WTC11 (cell line): ENCODE measurements at regions not wholly inside any gene's neighbourhood (a gene's known extent, or its start where the extent isn't known, plus 50 kb on each side); places are given as distances from the start of the nearest gene placed in this dataset.

ENCODE experiments used
- ATAC-seq: fragments of 200-7000 bp; cut with Tn5 transposase; 2 replicates; pipeline ENCODE4 v1.10.0; 2021; ENCODE audit warnings: mild to moderate bottlenecking, moderate library complexity
- CTCF ChIA-PET: fragments of 300-600 bp; sonication (Branson Sonifier 250); formaldehyde crosslinking; loops from one replicate; lab custom pipeline; 2021; ENCODE audit warnings: antibody characterized with exemption; lab: Charles Lee
- POLR2A ChIA-PET: fragments of 350-600 bp; sonication (Branson Sonifier 250); formaldehyde crosslinking; loops from one replicate; lab custom pipeline; 2021; ENCODE audit warnings: antibody characterized with exemption; lab: Charles Lee
- DNase-seq: peaks from one replicate; pipeline ENCODE4 v3.0.0; 2021; ENCODE audit warnings: low spot score
- H3K27ac Mint-ChIP-seq: 2 replicates; pipeline ENCODE4 v1.8.0; 2021; ENCODE audit warnings: mixed read lengths
- H3K27me3 Mint-ChIP-seq: 2 replicates; pipeline ENCODE4 v1.8.0; 2021; ENCODE audit warnings: low read depth, mild to moderate bottlenecking, moderate library complexity, mixed read lengths
- H3K36me3 Mint-ChIP-seq: 2 replicates; pipeline ENCODE4 v1.8.0; 2021; ENCODE audit warnings: mixed read lengths
- H3K4me1 Mint-ChIP-seq: 2 replicates; pipeline ENCODE4 v1.8.0; 2022; ENCODE audit warnings: mixed read lengths
- H3K4me3 Mint-ChIP-seq: 2 replicates; pipeline ENCODE4 v1.8.0; 2021; ENCODE audit warnings: mild to moderate bottlenecking, moderate library complexity, mixed read lengths
- H3K9me3 Mint-ChIP-seq: 2 replicates; pipeline ENCODE4 v1.8.0; 2021; ENCODE audit warnings: mixed read lengths
- AR ChIP-seq: fragments of 250-450 bp; sonication (Bioruptor Pico); IDR thresholded peaks from 2 replicates; pipeline ENCODE4 v1.9.0; 2021; ENCODE audit warnings: mild to moderate bottlenecking
- CBFB ChIP-seq: sonication (generic); formaldehyde crosslinking; IDR thresholded peaks from 2 replicates; pipeline ENCODE4 v1.8.1; 2022; ENCODE audit warnings: mild to moderate bottlenecking, low read depth, missing genetic modification reagents
- CREB1 ChIP-seq: sonication (generic); formaldehyde crosslinking; IDR thresholded peaks from 2 replicates; pipeline ENCODE4 v1.8.0; 2023; ENCODE audit warnings: mild to moderate bottlenecking, missing genetic modification reagents
- CREM ChIP-seq: sonication (generic); formaldehyde crosslinking; IDR thresholded peaks from 2 replicates; pipeline ENCODE4 v1.8.1; 2022; ENCODE audit warnings: mild to moderate bottlenecking, missing genetic modification reagents, moderate library complexity
- E2F4 ChIP-seq: sonication (generic); formaldehyde crosslinking; IDR thresholded peaks from 2 replicates; pipeline ENCODE4 v1.8.1; 2022; ENCODE audit warnings: low read depth, mild to moderate bottlenecking, moderate library complexity, missing genetic modification reagents, borderline replicate concordance
- FOXJ3 ChIP-seq: sonication (generic); formaldehyde crosslinking; IDR thresholded peaks from 2 replicates; pipeline ENCODE4 v1.9.0; 2021; ENCODE audit warnings: missing genetic modification reagents, mild to moderate bottlenecking, borderline replicate concordance
- GABPB1 ChIP-seq: sonication (generic); formaldehyde crosslinking; IDR thresholded peaks from 2 replicates; pipeline ENCODE4 v1.8.1; 2023; ENCODE audit warnings: mild to moderate bottlenecking, missing genetic modification reagents
- GRHL2 ChIP-seq: fragments of 250-450 bp; sonication (Bioruptor Pico); IDR thresholded peaks from 2 replicates; pipeline ENCODE4 v1.8.0; 2022; ENCODE audit warnings: mild to moderate bottlenecking, moderate library complexity; ENCODE audit not compliant: insufficient replicate concordance, severe bottlenecking
- GTF2I ChIP-seq: fragments of 250-450 bp; sonication (Bioruptor Pico); conservative IDR thresholded peaks from 2 replicates; pipeline ENCODE4 v1.4.0; 2021; ENCODE audit warnings: mild to moderate bottlenecking
- KAT7 ChIP-seq: sonication (generic); formaldehyde crosslinking; IDR thresholded peaks from 2 replicates; pipeline ENCODE4 v1.8.1; 2023; ENCODE audit warnings: missing genetic modification reagents, mild to moderate bottlenecking, borderline replicate concordance
- MAX ChIP-seq: sonication (generic); formaldehyde crosslinking; IDR thresholded peaks from 2 replicates; pipeline ENCODE4 v1.8.0; 2022; ENCODE audit warnings: mild to moderate bottlenecking, missing genetic modification reagents
- MLX ChIP-seq: sonication (generic); formaldehyde crosslinking; IDR thresholded peaks from 2 replicates; pipeline ENCODE4 v1.8.1; 2023; ENCODE audit warnings: mild to moderate bottlenecking, missing genetic modification reagents, moderate library complexity
- SOX15 ChIP-seq: fragments of 250-450 bp; sonication (Bioruptor Pico); IDR thresholded peaks from 2 replicates; pipeline ENCODE4 v1.9.0; 2021; ENCODE audit warnings: mild to moderate bottlenecking
- TP53 ChIP-seq: sonication (generic); formaldehyde crosslinking; IDR thresholded peaks from 2 replicates; pipeline ENCODE4 v1.8.1; 2023; ENCODE audit warnings: mild to moderate bottlenecking, missing genetic modification reagents
- ZNF219 ChIP-seq: sonication (generic); formaldehyde crosslinking; IDR thresholded peaks from 2 replicates; pipeline ENCODE4 v1.8.0; 2023; ENCODE audit warnings: missing genetic modification reagents, mild to moderate bottlenecking, borderline replicate concordance
- ZNF263 ChIP-seq: sonication (generic); formaldehyde crosslinking; IDR thresholded peaks from 2 replicates; pipeline ENCODE4 v1.8.1; 2022; ENCODE audit warnings: low read depth, mild to moderate bottlenecking, moderate library complexity, missing genetic modification reagents
- ZNF396 ChIP-seq: fragments of 250-450 bp; sonication (Bioruptor Pico); IDR thresholded peaks from 2 replicates; pipeline ENCODE4 v1.8.0; 2021; ENCODE audit warnings: mild to moderate bottlenecking, moderate library complexity, borderline replicate concordance
- TF ChIP-seq, protein P1 (sequence below): sonication (generic); formaldehyde crosslinking; IDR thresholded peaks from 2 replicates; pipeline ENCODE4 v1.8.0; 2022; ENCODE audit warnings: mild to moderate bottlenecking, missing genetic modification reagents
- TF ChIP-seq, protein P2 (sequence below): fragments of 250-450 bp; sonication (Bioruptor Pico); conservative IDR thresholded peaks from 2 replicates; pipeline ENCODE4 v1.9.0; 2021; ENCODE audit warnings: mild to moderate bottlenecking

GRCh38 chr16:61379311-61379710 is 656.9 kb downstream of the CDH8 start (continued):
- TF ChIP-seq AR (CRISPR knock-in tag) (no peak), GTF2I (CRISPR knock-in tag) (no peak)

GRCh38 chr16:61374071-61374470 is 662.2 kb downstream of the CDH8 start:
- H3K4me3 Mint-ChIP-seq, result no peak overlapping the region
- H3K4me1 Mint-ChIP-seq, result no peaks in the 10 kb centered on the region
- no peaks in the 10 kb centered on the region for H3K36me3 Mint-ChIP-seq
- no peak overlapping the region for H3K27ac Mint-ChIP-seq
- DNase-seq (no peak), ATAC-seq (no peak)
- peaks cover 7% of the 10 kb centered on the region; the same call in 1 of the 2 replicates for H3K9me3 Mint-ChIP-seq
- CTCF ChIA-PET, result no interaction called here
- no peaks in the 10 kb centered on the region for H3K27me3 Mint-ChIP-seq
- POLR2A ChIA-PET, result no interaction called here
- no peak for TF ChIP-seq E2F4 (CRISPR knock-in tag)
- no peak for TF ChIP-seq ZNF219 (CRISPR knock-in tag)
- TF ChIP-seq FOXJ3 (CRISPR knock-in tag), result no peak

GRCh38 chr16:61371881-61372280 is 664.4 kb downstream of the CDH8 start:
- ChIA-PET CTCF (no interaction called here), POLR2A (interaction anchor here (0.7 kb wide), 1 partner anchor 747 kb away, joined by 5 read pairs; no protein-coding TSS in a partner anchor)
- ATAC-seq (no peak), DNase-seq (no peak)
- Mint-ChIP-seq H3K4me3 (no peak overlapping the region), H3K36me3 (no peaks in the 10 kb centered on the region), H3K27ac (no peak overlapping the region), H3K4me1 (no peaks in the 10 kb centered on the region), H3K27me3 (no peaks in the 10 kb centered on the region), H3K9me3 (peaks cover 7% of the 10 kb centered on the region; the same call in 1 of the 2 replicates)
- TF ChIP-seq ZNF396, result no peak
- no peak for TF ChIP-seq MAX (CRISPR knock-in tag)
- TF ChIP-seq CREB1 (CRISPR knock-in tag), result no peak

GRCh38 chr16:61371388-61371787 is 664.9 kb downstream of the CDH8 start:
- Mint-ChIP-seq H3K27me3 (no peaks in the 10 kb centered on the region), H3K36me3 (no peaks in the 10 kb centered on the region), H3K4me1 (peaks cover 3% of the 10 kb centered on the region), H3K27ac (no peak overlapping the region), H3K9me3 (peaks cover 7% of the 10 kb centered on the region; the same call in 1 of the 2 replicates), H3K4me3 (no peak overlapping the region)
- ATAC-seq (no peak), DNase-seq (no peak)
- ChIA-PET POLR2A (interaction anchor here (0.7 kb wide), 1 partner anchor 748 kb away, joined by 5 read pairs; no protein-coding TSS in a partner anchor), CTCF (no interaction called here)
- TF ChIP-seq CBFB (CRISPR knock-in tag) (no peak), CREM (CRISPR knock-in tag) (no peak), KAT7 (no peak), SOX15 (CRISPR knock-in tag) (no peak), GABPB1 (no peak), ZNF263 (no peak), GRHL2 (no peak), TP53 (CRISPR knock-in tag) (no peak), MLX (CRISPR knock-in tag) (no peak)
- TF ChIP-seq, protein P1, sequence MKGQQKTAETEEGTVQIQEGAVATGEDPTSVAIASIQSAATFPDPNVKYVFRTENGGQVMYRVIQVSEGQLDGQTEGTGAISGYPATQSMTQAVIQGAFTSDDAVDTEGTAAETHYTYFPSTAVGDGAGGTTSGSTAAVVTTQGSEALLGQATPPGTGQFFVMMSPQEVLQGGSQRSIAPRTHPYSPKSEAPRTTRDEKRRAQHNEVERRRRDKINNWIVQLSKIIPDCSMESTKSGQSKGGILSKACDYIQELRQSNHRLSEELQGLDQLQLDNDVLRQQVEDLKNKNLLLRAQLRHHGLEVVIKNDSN (CRISPR knock-in tag), result no peak
- TF ChIP-seq, protein P2, sequence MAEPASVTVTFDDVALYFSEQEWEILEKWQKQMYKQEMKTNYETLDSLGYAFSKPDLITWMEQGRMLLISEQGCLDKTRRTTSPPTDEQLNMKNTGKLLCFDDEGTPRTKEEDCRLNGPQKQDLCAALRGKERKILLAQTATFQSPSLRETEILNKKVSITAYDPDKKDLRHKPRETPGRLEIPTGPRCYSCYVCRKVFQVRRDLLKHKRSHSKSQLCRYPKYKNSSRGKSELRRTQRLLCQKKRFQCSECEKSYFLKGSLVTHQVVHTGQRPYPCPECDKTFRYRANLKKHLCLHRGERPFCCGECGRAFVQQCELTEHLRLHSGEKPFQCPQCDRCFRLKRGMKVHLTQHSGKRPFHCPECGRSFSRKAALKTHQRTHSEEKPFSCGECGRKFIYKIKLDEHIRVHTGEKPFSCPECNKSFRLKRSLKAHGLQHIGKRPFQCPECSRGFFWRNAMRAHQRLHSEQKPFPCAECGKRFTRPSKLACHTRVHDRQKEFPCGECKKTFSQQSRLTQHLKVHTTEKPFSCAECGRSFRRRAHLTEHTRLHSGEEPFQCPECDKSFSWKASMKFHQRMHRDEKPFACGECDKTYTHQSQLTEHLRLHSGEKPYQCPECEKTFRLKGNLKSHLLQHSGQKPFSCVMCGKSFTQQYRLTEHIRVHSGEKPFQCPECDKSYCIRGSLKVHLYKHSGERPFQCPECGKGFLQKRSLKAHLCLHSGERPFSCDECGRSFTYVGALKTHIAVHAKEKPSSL (CRISPR knock-in tag), result no peak
